HG03520 (cell line): ENCODE measurements at regions not wholly inside any gene's neighbourhood (a gene's known extent, or its start where the extent isn't known, plus 50 kb on each side); places are given as distances from the start of the nearest gene placed in this dataset.
"Not testable (repeated sequence)": the region's sequence is repeated elsewhere in the genome, so short reads cannot be mapped to it uniquely, and the experiment has no call there.

Experiments
- ATAC-seq: cut with Tn5 transposase; IDR thresholded peaks from one replicate; pipeline ENCODE4 v1.9.1; 2021; ENCODE audit warnings: mild to moderate bottlenecking, moderate library complexity; ENCODE audit not compliant: unreplicated experiment

DNA sequence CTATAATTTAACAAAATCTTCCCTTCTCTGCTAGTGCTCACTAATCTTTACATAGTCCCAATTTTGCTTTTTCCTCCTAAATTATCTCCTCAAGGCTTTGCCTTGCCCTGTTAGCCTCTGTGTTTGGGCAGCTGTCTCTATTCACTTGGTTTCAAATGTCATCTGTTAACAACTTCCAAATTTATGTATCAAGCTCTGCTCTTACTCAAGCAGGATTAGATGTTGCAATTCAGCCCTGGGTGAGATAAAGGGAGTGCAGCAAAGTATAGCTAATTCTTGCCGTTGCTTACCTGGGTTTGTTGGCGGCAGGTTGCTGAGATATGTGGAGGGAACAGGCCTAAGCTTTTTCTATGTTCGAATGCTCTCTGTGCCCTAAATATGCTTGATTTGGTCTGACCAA lies 483.8 kb downstream of the DMAC1 start:
- ATAC-seq: no peak

DNA sequence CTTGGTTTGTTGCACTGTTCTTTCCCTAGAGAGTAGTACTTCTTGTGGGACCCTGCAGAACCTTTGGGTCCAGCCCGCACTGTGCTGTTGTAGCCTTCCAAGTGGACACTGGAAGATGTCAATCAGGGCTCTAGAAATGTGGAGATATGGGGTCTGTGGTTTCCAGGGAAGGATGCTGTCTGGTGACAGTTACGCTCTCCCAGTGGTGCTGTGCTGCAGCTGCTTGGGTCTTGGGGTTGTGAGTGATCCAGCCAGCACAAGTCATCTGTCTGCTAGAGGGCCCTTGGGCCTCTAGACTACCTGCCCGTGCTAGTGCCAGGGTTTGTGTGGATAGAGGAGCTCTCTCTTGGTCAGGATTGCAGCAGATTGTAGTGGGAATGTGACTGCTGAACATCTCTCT lies 484.5 kb downstream of the DMAC1 start:
- ATAC-seq: no peak

DNA sequence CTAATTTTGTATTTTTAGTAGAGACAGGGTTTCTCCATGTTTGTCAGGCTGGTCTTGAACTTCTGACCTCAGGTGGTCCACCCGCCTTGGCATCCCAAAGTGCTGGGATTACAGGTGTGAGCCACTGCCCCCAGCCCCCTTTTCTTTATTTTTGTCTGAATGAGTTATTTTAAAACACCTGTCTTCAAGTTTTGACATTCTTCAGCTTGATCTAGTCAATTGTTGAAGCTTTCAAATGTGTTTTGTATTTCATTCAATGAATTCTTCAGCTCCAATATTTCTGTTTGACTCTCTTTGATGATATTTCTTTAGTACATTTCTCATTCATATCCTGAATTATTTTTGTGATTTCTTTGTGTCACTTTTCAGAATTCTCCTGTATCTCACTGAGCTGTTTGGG lies 486.2 kb downstream of the DMAC1 start:
- no peak for ATAC-seq

DNA sequence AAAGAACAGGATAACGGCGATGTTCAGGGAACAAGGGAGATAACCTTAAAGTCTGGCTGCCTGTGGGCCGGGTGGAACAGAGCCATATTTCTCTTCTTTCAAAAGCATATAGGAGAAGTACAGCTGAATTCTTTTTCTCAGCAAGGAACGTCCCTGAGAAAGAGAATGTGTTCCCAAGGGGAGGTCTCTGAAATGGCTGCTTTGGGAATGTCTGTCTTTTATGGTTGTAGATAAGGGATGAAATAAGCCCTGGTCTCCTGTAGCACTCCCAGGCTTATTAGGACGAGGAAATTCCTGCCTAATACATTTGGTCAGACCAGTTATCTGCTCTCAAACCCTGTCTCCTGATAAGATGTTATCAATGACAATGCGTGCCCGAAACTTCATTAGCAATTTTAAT lies 490.5 kb downstream of the DMAC1 start:
- ATAC-seq: not testable (repeated sequence)

DNA sequence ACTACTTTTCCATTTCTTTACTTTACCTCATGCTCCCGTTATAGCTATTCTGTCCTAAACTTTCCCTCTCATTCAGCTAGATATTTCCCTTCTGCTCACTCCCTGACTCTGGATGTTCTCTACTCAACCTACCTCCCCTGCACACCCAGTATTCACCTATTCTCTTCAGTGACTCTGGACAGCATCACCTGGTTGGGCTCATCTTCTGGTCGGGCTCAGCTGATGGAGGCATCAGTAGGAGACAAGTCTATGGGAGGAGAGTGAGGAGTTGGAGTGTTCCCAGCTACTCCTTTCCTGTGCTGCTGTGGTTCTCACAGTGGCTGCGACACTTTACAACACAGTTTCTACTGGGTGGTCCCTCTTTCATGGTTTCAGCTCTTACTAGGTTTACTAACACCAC lies 493.9 kb downstream of the DMAC1 start:
- ATAC-seq: no peak

DNA sequence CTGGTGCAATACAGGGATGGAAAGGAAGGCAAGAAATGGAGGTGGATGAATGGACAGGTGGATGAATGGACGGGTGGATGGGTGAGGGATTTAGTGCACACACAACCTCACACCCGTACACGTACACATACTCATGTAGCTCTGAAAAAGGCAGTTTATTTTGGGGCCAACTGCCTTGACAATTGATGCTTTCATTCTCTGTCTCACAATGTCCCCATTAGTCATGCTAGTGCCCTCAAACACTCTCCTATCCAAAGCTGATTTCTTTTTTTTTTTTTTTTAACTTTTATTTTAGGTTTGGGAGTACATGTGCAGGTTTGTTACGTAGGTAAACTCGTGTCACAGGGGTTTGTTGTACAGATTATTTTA lies 495.0 kb downstream of the DMAC1 start:
- no peak for ATAC-seq

DNA sequence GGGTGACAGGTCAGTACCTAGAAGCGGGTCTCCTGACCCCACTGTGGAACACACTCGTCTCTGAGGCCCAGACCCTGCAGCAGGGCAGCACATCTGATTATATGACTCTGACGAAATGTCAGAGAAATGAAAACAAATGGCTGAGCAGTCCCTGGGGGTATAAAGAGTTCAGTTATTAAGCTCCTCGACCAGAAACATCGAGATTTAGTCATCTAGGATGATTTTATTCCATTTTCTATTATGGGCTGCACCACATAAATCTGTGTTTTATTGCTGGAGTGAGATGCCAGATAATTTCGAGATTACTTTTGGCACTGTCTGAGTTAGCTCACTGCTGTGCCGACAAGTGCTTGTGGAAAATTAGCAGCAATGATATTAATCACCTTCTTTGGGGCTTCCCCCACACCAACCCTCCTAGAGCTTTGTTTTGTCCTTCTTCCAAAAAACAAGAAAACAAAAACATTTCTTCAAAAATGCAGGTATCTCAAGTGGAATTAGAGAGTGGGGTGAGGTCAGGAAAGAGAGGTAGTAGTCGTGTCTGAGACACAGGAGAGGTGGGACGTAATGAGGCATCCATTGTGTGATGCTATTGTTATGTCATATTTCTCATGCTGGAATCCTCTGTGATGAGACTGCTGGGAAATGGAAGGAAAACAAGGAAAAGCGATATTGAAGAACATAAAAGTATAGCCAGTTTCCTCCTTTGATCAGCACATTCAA lies 495.5 kb downstream of the DMAC1 start:
- ATAC-seq: no peak

DNA sequence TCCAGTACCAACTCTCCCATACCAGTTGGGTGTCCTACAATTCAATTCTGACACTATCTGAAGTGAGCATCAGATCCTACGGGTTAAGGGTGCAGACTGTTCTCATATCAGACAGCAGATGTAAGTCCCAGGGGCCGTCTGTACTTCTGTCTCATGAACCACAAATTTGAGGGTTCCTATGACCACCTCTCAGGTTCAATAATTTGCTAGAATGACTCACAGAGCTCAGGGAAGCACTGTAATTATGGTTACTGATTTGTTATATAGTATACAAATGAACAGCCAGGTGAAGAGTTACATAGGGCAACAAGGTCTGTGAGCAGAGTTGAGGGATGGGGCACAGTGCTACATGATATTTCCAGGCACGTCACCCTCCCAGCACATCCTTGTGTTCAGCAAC lies 499.1 kb downstream of the DMAC1 start:
- peak; percentile 37 for ATAC-seq

DNA sequence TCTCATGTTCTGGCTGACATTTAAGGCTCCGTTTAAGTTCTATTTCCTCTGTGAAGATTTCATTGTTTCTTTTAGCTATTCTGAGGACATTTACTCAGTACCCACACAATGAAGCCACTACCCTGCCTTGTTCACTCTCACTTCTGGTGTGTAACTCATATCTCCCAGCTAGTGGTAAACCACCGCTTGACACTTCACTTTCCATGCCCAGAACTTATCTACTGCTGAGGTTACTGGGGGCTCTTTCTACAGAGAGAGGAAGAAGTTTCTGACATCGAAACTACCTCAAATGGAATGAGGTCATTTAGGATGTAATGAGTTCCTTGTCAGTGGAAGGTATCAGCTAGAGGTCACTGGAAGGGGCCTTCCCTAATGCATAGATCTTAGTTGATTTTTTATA lies 501.5 kb downstream of the DMAC1 start:
- peak; percentile 97 for ATAC-seq

DNA sequence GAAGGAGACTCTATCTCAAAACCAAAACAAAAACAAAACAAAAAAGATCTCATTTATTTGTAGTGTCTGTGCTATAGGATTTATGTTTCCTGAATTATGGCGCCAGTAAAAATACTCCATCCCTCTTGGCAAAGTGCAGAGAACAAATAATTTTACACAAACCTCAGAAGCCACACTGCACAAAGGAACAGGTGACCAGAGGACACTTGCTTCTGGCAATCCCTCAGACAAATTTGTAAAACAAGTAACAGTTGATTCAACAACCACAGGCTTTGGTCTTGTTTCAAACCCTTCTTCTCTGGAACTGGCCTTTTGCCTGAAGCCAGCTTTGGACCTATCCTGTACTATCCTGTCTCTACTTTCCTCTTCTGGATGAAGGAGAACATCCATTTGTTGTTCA lies 502.1 kb downstream of the DMAC1 start:
- no peak for ATAC-seq

DNA sequence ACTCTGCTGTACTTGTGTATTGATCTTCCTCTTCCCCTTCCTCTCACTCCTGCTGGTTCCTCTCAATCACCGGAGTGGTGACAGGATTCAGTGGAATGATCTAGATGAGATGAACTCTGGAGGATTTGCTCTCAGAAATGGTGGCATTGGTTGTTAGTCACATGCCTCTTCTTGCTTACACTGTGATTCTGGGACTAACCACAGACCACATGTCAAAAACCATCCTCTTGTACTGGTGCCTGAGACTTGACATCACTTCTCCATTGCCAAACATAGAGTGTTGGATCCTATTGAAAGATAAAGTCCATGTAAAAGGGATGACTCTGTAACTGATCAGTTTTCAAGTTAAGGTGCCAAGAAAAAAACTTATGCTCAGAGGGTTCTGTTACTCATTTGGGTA lies 506.5 kb downstream of the DMAC1 start:
- no peak for ATAC-seq

DNA sequence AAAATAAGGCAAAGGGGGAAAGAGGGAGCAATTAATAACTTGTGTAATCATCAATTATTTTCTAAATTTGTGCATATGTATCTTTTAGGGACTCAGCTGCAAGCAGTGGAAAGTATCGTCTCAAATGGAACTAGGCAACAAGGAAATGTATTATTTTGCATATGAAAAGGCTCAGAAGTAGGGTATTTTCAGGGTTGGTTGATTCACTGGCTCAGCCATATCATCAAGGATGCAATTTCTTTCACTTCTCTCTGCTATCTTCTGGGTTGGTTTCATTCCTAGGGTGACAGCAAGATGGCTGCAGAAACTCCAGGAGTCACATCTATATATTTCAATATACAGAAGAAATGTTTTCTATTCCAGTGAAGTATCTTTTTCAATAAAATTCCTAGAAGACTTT lies 509.8 kb downstream of the DMAC1 start:
- ATAC-seq: no peak

DNA sequence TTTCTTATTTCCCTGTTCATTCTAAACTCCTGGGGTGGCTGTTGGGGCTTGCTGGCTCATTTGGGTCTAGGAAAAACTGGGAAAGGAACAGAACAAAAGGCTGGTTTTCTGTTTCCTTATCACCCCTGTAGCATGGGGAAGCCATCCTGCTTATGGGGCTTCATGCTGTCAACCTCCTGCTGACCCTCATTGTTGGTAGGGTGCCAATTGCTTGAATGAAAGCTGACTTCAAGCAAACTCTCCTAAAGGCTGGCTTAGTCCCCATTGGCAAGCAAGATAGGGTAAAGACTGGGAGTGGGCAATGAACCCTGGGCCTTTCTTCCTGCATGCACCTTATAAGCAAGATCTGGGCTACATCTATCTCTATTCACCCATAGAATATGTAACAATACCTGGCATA lies 511.6 kb downstream of the DMAC1 start:
- ATAC-seq: no peak

DNA sequence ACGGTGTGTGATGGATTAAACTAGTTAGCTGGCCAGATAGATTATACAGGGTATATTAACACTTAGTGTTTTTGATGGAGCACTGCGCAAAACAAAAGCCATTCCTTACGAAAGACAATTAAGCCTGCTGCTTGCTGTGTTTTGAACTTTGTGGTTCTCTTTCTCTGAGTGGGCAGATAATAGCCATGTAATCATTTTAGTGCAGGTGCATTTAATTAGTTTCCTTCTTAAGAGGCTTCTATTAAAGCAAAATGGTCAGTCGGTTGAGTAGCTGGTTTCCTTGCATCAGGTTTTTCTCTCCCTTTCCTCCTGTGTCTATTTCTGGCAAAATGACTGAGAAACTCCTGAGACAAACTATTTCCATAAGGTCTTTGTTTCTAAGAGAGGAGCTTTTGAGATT lies 512.5 kb downstream of the DMAC1 start:
- no peak for ATAC-seq

DNA sequence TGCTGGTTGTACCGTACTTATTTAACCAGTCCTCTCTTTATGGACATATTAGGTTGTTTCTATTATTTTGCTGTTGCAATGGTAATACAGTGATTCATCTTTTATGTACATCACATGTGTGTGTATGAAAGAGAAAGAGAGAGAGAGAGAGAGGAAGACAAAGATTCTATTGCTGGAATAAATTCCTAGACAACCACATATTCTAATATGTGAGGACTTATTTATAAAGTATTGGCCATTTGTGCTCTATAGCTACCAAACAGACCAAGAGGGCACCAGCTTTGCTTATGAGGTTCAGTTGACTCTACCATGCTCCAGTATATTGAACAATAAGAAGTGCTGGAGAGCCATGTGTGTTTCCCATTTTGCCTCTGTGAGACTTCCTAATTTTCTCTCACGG lies 513.5 kb downstream of the DMAC1 start:
- no peak for ATAC-seq

DNA sequence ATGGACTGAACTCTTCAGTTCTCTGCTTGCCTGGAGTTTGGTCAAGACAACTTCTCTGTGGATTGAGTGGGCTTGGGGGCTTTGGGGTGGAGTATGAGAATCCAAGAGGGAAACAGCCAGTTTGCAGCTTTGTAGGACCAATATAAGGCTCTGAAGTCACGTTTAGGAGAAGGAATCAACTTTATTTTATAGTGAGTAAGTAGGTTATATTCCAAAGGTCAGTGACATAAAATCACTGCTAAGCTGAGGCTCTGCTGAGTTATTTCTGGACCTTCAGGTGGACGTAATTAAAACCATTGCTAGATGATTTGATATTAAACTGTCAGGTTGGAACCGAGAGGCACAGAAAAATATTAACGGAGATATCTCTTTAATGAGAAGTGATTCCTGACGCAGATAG lies 514.4 kb downstream of the DMAC1 start:
- ATAC-seq: no peak

DNA sequence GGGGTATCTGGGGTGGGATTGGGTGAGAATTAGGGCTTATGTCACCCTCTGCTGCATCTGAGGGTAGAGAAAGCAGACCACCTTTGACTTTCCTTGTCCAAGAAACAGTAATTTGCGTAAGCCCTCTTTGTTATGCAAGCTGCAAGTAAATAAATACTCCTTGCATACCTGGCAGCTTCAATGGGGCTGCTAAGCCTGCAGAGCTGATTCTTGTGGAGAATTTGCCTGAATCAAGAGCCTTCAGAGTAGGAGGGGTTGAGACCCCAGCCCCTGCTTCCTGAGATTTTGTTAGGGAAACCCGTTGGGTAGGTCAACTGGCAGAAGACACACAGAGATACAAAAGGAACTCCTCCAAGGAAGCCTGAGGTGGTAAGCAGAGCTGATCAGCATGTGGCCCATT lies 515.1 kb downstream of the DMAC1 start:
- no peak for ATAC-seq

DNA sequence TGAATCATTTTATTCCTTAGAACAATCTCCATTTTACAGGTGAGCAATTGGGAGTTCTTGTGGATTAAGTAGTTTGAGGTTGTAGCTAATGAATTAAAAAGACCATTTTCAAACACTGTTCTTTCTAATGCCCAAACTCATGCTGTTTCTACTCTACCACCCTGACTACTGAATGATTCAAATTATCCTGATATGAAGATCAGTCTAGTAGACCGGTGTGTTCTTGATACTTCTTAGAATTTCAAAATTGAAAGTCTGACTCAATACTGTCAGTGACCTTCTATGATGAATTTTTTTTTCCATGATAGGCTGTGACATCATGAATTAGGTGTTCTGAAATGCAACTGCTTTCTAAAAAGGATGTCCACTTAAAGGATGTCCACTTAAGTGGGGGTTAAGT lies 515.5 kb downstream of the DMAC1 start:
- no peak for ATAC-seq

DNA sequence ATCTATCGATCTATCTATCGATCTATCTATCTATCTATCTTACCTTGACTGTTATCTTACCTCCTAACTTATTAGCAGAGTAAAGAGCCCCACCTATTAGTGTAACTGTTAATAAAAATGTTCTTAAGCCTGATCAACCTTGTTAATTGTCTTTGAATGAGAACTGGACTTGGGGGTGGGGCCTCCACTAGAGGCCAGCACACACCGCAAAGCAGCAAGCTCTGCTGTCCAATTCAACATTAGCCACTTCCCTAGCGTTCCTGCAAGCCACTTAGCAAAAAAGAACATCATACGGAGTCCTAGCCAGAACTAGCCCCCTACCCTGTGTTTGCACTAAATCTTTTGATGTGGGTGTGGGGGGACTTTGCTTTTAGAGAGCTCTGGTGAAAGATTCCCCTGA lies 515.8 kb downstream of the KDM4C start:
- ATAC-seq: no peak

DNA sequence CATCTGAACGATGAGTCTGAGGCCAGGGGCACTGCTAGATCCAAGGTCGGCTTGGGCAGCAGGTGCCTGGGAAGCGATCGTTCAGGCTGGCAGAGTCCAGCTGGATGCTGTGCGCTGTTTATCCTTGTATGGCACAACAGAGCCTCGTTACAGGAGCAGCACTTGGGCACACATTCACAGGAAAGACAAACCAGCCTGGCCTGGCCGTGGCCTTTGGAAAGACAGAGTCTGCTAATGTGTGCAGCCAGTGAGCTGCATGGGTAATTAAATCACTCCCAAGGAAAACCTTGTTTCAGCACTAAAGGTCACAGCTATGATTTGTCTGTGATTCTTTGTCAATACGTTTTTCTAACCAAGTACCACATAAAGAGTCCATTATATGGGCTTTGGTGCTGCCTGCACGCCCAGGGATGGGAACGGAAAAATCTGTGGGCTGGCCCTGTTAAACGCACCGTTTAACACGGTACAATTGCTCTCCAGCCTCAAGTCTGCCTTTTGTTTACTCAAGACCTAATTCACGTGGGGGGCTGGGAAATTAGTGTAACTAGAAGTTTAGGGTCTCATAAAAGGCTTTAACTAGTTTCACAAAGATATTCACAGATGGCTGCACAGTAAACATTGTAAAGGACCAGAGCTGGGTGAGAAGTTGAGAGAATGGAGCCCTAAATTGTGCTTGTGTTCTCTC lies 509.3 kb downstream of the KDM4C start:
- no peak for ATAC-seq

DNA sequence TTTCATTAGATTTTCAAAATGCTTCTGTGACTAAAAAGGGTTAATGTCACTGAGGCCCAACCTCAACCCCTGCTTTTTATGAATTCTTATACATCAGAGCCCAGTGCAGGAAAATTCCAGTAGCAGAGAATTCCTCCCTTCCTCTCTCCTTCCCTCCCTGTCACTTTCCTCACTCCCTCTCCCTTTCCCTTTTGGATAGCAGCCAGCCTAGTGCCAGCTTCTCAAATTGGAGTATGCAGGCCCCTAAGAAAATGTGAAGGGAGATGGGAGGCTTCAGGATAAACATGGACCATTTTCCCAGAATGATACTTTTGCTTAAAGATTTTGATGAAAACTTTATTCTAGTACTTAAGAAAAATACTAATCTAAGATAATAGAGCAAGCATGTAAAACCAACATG lies 507.4 kb downstream of the KDM4C start:
- ATAC-seq: no peak

DNA sequence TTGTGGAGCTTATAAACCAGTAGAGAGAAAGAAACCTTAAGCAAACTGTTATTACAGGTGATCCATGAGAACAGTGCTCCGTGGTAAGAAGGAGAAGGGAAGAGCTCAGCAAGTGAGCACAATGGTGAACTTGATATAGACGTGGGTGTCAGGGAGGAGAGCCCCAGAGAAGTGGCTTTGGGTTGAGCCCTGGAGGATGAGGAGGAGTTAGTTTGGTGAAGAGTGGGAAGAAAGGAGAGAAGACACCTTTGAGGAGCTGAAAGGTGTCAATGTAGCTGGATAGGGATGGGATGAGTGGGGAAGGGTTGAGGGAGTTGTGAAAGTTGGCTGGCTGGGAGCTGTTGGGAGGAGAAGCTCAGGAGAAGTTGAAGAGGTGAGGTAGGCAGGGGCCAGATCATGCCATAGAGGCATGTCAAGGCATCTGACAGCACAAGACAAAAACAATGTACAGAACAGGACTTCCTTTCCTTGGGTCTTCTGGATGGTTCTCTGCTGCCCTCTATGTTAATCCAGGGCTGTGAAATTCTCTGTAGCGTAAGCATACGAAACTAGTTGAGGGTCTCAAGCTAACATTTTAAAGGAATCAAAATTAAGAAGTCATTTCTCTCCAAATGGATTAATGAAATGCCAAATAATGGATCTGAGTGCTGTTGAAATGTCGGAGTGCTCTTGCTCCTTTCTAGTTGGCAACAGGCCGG lies 501.9 kb downstream of the KDM4C start:
- no peak for ATAC-seq
